HG02610 (cell line): ENCODE measurements at regions not wholly inside any gene's neighbourhood (a gene's known extent, or its start where the extent isn't known, plus 50 kb on each side); places are given as distances from the start of the nearest gene placed in this dataset.

Experiments used
- ATAC-seq: cut with Tn5 transposase; IDR thresholded peaks from one replicate; pipeline ENCODE4 v1.9.1; 2021; ENCODE audit warnings: mild to moderate bottlenecking, moderate library complexity; ENCODE audit not compliant: unreplicated experiment

- ATAC-seq, result no peak
Observed at GRCh38 chr9:89721176-89721700, 116.4 kb downstream of the GADD45G start.

DNA sequence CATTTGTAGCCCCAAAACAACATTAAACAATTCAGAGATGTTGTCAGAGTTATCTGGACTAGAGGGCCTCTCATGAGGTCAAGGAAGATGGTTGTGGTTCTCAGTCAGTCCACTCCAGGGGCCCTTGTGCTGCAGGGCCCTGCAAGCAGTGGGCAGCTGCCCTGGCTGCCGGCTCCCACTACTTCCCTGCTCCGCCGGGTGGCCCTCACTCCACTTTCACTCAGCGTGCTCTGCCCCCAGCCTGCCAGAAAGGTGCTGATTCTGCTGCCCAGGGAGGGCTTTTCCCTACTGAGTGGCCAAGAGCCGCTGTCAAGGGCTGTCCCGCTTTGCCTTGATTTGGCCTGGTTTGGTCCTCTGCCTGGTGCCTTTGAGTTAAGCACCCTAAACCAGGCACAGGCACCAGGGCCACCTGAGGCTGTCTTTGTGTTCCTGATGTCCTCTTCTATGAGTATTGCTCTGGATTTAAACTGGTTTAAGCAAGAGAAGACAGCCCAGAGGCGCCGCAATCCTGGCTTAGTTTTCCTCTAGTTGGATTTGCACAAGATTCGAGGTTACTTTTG is 117.2 kb downstream of the GADD45G start:
- no peak for ATAC-seq

DNA sequence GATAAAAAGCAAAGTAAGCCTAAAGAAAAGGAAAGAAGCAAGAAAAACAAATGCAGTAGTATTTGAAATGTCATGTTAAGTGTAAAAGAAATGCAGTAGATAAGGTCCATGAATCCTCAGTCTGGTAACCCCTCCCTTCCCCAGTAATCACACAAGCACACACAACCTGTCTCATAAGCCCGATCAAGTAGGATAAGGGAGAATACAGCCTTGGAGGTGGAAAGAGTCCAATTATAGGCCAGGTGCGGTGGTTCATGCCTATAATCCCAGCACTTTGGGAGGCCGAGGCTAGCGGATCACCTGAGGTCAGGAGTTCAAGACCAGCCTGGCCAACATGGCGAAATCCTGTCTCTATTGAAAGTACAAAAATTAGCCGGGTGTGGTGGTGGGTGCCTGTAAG is 117.9 kb downstream of the GADD45G start:
- ATAC-seq, result no peak

- no peak for ATAC-seq
Observed at GRCh38 chr9:89723469-89724100, 118.8 kb downstream of the GADD45G start.

DNA sequence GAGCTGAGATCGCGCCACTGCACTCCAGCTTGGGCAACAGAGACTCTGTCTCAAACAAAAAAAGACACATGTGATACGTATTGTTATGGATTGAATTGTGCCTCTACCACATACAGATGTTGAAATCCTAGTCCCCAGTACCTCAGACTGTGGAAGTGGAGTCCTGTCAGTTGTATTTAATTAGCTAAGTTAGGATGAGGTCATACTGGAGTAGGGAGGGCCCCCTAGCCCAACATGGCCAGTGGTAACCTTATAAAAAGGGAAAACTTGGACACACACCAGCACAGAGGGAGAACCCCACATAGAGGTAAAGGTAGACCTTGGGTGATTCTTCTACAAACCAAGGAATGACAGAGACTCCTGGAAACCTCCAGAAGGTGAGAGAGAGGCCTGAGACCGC is 119.8 kb downstream of the GADD45G start:
- no peak for ATAC-seq

GRCh38 chr9:89725271-89725670 is 120.5 kb downstream of the GADD45G start:
- ATAC-seq, result no peak

DNA sequence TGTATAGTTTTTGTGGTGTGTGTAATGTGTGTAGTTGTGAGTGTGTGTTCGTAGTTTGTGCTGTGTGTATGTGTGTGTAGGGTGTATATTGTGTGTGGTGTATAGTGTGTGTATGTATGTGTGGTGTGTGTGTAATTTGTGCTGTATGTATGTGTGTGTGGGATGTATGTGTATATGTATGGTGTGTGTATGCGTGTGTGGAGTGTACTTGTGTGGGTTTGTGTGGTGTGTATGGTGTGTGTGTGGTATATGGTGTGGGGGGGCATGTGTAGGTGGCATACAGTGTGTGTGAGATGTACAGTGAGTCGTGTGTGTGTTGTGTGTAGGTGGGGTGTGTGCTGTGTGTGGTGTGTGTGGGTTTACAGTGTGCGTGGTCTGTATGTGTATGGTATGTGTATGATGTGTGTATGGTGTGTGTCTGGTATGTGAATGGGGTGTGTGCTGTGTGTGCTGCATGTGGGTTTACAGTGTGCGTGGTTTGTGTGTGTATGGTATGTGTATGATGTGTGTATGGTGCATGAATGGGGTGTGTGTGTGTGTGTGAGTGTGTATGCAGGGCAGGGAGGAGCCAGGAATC is 125.2 kb downstream of the GADD45G start:
- no peak for ATAC-seq

GRCh38 chr9:89730715-89731114 is 125.9 kb downstream of the GADD45G start:
- ATAC-seq, result no peak

DNA sequence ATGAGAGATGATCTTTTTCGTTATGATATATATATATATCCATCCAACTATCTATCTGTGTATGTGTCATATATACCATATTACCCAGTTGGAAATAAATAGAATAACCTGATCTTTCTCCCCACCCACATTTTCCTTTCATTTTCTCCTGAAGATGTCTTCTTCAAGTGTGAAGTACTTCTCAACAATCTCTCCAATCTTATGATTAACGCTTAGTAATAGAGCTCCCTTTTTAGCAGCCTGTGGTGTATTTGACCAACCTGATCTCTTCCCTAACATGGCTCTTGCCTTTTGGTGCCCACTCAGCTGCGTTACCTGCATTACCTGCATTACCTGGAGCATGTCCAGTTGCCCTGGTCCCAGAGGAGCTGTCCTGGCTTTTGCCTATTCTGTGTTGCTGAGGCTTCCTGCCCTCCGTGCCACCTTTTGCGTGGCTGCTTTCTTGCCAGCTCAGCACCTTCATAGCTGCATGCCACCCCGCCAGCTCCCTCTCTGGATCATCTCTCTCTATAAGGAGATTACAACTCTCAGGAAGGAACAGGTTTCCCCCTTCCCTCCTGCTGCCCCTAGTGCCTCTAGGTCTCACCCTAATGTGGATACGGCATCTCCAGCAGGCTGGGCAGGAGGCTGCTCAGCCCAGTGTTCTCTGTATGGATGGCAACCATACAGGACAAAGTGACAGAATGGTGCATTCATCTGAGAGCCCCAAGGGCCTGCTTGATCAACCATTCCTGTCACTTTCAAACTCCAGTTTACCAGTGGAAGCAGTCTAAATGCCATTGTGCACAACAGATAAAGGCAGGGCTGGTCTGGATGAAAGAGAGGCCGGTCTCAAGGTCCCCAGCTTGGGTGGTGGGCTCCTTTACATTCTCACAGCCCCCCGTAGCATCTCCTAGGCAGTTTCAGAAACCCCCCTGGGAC is 126.7 kb downstream of the GADD45G start:
- ATAC-seq, result no peak

DNA sequence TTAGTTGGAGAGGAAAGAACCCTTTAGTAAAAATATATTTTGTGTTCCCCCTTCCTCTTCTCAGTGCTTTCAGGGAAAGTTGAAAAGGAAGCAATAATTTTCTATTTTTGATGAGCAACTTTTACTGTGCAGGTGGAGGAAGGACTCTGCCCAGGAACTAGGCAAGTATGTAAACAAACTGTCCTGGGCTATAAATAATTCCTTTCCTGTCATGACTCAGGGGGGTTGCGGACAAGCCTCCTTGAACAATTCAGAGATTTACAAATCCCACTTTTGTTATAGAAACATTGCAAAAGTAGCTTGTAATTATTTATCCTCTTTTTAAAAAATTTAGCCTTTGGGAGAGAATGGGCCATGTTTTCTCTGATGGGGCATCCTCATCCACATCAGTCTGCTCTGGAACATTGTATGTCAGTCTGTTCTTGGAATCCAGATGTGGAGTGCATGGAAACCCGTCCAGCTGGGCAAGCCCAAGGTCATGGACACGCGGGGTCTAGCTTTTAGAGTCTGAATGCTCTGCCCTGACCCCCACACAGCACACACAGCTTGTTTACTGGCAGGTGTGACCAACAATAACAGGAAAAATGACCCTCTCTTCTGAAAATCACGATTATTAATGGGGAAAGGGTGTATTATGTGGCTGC is 127.6 kb downstream of the GADD45G start:
- no peak for ATAC-seq

DNA sequence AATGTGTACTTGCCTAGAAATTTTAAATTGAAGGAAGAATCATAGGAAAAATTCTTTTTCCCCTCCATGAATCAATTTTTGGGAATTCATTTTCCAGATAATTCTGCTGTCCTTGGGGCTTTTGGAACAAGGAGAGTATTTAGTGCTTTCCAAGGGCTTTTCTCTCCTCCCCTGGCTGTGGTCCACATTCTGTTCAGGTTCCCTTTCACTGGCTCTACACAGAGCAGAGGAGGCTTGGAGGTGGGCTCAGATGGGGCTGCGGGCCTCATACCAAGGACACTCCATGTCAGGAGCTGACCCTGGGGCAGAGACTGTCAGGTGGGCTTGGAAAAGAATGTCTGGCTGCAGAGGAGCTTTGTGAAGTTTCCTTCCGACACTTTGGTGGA is 128.1 kb downstream of the GADD45G start:
- ATAC-seq, result no peak

GRCh38 chr9:89734600-89735041 is 129.8 kb downstream of the GADD45G start:
- no peak for ATAC-seq

- ATAC-seq, result no peak
Observed at GRCh38 chr9:89738137-89738932, 133.5 kb downstream of the GADD45G start.

- ATAC-seq, result no peak
Observed at GRCh38 chr9:89739511-89739910, 134.7 kb downstream of the GADD45G start.

DNA sequence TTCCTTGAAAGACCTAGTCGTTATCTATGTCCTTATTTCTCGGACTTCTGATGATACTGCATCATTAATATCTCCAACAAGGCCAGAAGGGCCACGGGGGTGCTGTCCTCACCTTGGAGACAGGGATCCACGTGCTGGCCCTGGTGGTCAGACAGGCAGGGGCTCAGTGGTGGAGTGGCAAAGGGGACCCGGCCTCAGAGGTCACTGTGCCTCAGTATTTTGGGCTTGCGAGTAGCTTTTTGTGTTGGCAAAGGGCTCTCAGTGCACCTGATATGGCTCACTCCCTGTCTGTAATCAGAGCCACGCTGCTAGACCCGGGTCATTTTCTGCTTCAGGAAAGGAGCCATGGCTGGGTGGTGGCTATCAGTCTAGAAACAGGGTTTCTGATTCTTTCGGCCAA is 135.1 kb downstream of the GADD45G start:
- ATAC-seq, result no peak

DNA sequence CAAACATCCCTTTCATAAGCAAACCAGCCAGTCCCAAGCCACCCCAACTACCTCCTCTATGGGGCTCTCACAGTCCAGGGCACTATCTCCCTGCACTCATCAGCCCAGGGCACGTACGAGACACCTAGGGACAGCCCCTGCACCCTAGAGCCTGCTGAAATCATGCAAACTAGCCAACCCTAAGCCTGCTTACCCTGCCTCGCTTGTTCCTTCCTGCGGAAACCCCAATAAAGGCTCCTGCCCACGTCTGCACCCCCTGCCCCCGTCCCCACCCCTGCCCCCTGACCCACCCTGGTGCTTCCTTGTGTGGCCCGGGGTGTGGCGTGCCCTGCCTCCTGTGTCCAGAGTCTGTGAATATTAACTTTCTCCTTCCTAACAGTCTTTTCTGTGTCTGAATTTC is 135.9 kb downstream of the GADD45G start:
- ATAC-seq, result peak; percentile 62

DNA sequence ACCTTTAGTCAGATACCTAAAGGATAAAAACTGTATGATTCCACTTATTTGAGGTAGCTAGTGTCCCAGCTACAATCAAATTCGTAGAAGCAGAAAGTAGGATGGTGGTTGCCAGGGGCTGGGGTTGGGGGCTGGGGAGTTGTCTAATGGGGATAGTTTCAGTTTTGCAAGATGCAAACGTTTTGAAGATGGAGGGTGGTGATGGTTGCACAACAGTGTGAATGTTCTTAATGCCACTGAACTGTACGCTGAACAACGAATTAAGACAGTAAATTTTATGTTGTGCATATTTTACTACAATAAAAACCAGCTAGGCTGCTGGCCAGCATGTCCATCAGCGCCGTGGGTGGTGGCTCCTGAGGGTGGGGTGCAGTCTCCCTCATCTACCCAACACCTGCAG is 137.8 kb downstream of the GADD45G start:
- no peak for ATAC-seq

- peak; percentile 48 for ATAC-seq
Observed at GRCh38 chr9:89743216-89743572, 138.4 kb downstream of the GADD45G start.

DNA sequence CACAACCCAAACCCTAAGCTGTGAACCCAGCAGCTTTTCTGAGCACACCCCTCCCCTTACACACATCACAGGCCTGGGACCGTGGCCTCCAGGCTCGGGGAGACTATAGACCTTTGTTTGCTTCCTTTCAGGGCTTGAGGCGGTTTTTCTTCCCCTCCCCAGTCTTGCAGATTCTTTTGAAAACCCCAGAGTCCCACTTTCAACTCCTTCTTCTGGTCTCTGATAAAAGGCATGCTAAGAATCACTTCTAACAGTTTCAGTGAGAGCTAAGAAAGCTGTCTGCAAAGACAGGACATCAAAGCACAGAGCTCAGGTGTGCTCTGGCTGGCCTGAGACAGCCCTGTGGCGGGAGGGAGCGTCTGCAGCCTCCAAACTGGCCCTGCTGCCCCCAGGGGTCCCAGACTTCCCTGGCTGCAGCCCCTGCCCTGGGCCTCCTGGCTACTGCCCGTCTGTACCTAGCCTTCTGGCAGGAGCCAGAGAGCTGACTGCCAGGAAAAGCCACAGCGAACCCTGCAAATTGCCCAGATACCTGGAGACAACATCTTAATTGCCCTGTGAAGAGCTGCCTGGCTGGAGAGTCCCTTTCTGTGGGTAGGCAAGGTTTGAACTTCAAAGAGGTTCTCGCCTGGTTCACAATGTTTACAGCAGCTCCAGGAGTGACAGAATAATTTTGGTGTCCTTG is 138.9 kb downstream of the GADD45G start:
- ATAC-seq, result peak; percentile 48

DNA sequence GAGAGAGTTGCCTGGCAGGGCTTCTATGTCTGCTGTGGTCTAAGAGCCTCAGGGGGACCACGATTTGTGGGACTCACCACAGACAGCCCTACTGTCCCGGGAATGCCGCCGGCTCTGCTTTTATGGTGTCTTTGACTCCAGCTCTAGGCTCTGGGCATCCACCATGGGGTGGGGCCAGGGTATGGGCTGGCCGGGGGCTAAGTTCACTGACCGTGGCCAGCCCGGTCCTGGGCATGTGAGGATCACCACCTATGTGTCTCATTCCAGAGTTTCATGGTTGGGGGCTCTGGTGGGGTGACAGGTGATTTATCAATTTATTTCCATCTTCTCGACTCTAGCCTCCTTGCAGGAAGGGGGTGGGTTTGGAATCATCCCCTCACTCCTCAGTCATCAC is 139.4 kb downstream of the GADD45G start:
- no peak for ATAC-seq
